ENCODE measurements at regions not wholly inside any gene's neighbourhood (a gene's known extent, or its start where the extent isn't known, plus 50 kb on each side); places are given as distances from the start of the nearest gene placed in this dataset.

DNA sequence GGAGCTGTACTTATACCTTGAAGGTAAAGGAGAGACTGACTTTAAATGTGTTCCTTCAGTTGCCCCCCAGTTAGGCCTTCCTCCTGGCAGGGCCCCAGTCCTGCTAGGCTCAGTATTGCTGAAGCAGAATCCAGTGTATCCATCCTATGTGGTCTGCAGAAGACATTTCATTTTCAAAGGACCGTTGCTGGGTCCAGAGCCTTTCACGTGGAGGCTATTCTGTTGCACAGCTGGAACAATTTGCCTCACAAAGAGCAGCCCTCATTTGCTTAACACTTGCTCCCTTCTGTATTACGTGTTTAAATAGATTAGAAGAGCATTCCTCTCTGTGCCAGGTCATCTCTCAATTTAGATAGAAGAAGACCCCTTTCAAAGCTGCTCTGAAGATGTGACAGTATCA, 78.9 kb upstream of the CFAP20DC start:
- TF ChIP-seq, protein P1, sequence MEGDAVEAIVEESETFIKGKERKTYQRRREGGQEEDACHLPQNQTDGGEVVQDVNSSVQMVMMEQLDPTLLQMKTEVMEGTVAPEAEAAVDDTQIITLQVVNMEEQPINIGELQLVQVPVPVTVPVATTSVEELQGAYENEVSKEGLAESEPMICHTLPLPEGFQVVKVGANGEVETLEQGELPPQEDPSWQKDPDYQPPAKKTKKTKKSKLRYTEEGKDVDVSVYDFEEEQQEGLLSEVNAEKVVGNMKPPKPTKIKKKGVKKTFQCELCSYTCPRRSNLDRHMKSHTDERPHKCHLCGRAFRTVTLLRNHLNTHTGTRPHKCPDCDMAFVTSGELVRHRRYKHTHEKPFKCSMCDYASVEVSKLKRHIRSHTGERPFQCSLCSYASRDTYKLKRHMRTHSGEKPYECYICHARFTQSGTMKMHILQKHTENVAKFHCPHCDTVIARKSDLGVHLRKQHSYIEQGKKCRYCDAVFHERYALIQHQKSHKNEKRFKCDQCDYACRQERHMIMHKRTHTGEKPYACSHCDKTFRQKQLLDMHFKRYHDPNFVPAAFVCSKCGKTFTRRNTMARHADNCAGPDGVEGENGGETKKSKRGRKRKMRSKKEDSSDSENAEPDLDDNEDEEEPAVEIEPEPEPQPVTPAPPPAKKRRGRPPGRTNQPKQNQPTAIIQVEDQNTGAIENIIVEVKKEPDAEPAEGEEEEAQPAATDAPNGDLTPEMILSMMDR (IDR thresholded peaks at IDR 0.05) = no peak
- no peak for TF ChIP-seq POLR2A (IDR thresholded peaks at IDR 0.05)
